Esophagus muscularis mucosa (tissue), 4 donors: ENCODE measurements at regions not wholly inside any gene's neighbourhood (a gene's known extent, or its start where the extent isn't known, plus 50 kb on each side); places are given as distances from the start of the nearest gene placed in this dataset.

Experiments
- DNase-seq: peaks from one replicate; pipeline ENCODE4 v3.0.0-alpha.2; 2017; ENCODE audit errors: extremely low spot score
- H3K27ac ChIP-seq, 4 donors: fragments of 200-600 bp; sonication (generic); replicated peaks in 1 of 4; 1 replicate in 3 of 4; 2 replicates in 1 of 4; pipeline ENCODE4 v1.5.1; 2016 to 2019; ENCODE audit warnings: mild to moderate bottlenecking in 1 of 4
- H3K27me3 ChIP-seq, 4 donors: fragments of 200-600 bp; sonication (generic); one replicate each; pipeline versions ENCODE4 v1.5.1 to v1.6.0; 2016 to 2019
- H3K36me3 ChIP-seq, 4 donors: fragments of 200-600 bp; sonication (generic); one replicate each; pipeline ENCODE4 v1.5.1; 2016 to 2019
- H3K4me1 ChIP-seq, 4 donors: fragments of 200-600 bp; sonication (generic); one replicate each; pipeline ENCODE4 v1.5.1; 2016 to 2019
- H3K4me3 ChIP-seq, 4 donors: fragments of 200-600 bp; sonication (generic); 1 replicate in 2 of 4; 2 replicates in 2 of 4; pipeline ENCODE4 v1.5.1; 2016 to 2019; ENCODE audit warnings: mild to moderate bottlenecking in 4 of 4, moderate library complexity in 1 of 4
- H3K9me3 ChIP-seq, 4 donors: fragments of 200-600 bp; sonication (generic); 1 replicate in 3 of 4; 2 replicates in 1 of 4; pipeline ENCODE4 v1.5.1; 2016 to 2019
- CTCF ChIP-seq, 3 experiments: fragments of 200-600 bp in 2 of 3; fragments of 450-650 bp in 1 of 3; sonication (generic) in 2 of 3; IDR thresholded peaks; one replicate each; pipeline ENCODE4 v1.5.1; 2017 to 2019; ENCODE audit warnings: antibody characterized with exemption in 3 of 3, mild to moderate bottlenecking in 2 of 3, moderate library complexity in 1 of 3
- EP300 ChIP-seq: sonication (generic); formaldehyde crosslinking; IDR thresholded peaks from one replicate; pipeline ENCODE4 v1.6.1; 2017; ENCODE audit warnings: antibody characterized with exemption
- POLR2A ChIP-seq: fragments of 450-650 bp; IDR thresholded peaks from one replicate; pipeline ENCODE4 v1.6.1; 2017; ENCODE audit warnings: antibody characterized with exemption, moderate library complexity, mild to moderate bottlenecking, low read depth
- POLR2AphosphoS5 ChIP-seq, 2 donors: sonication (generic); formaldehyde crosslinking; IDR thresholded peaks; one replicate each; pipeline ENCODE4 v1.6.1; 2017; ENCODE audit warnings: antibody characterized with exemption in 2 of 2
- WGBS: methylation state at CpG from one replicate; pipeline ENCODE4 v1.1.5; 2018; 5-methylcytosine and 5-hydroxymethylcytosine counted together
- intact Hi-C: fragments of 100-400 bp; cut with DNase I; formaldehyde crosslinking; loops from one replicate; pipeline ENCODE4 v1.15.1; 2023

GRCh38 chr17:65290616-65291015 is 153.4 kb downstream of the RGS9 start:
- TF ChIP-seq POLR2A (no peak), POLR2AphosphoS5 (IDR thresholded peaks at IDR 0.05) (no peak), EP300 (no peak), CTCF (IDR thresholded peaks at IDR 0.05) (no peak)

GRCh38 chr17:65290056-65290455 is 152.9 kb downstream of the RGS9 start:
- H3K27me3 ChIP-seq: no peaks in the 10 kb centered on the region
- DNase-seq: no peak
- TF ChIP-seq CTCF (IDR thresholded peaks at IDR 0.05) (no peak), POLR2AphosphoS5 (IDR thresholded peaks at IDR 0.05) (no peak), EP300 (no peak), POLR2A (no peak)
- H3K27ac ChIP-seq: no peak overlapping the region
- no peaks in the 10 kb centered on the region for H3K9me3 ChIP-seq
- H3K36me3 ChIP-seq: no peaks in the 10 kb centered on the region
- H3K4me1 ChIP-seq: peaks cover 0 to 18% (median 12%) of the 10 kb centered on the region in 4 donors
- intact Hi-C loops: loop anchor here (5.0 kb wide), 3 partner anchors 58 to 877 kb away; no protein-coding TSS in a partner anchor
- H3K4me3 ChIP-seq: no peak overlapping the region
- 100% methylated on average over 1 of the region's 1 CpG for WGBS

More at GRCh38 chr17:65290616-65291015, 153.4 kb downstream of the RGS9 start:
- intact Hi-C loops: loop anchor here (5.0 kb wide), 3 partner anchors 58 to 877 kb away; no protein-coding TSS in a partner anchor
- no peaks in the 10 kb centered on the region for H3K27me3 ChIP-seq
- no peak for DNase-seq
- WGBS: 88% methylated on average over 7 of the region's 8 CpGs
- no peak overlapping the region for H3K4me3 ChIP-seq
- no peaks in the 10 kb centered on the region for H3K36me3 ChIP-seq
- H3K27ac ChIP-seq: no peak overlapping the region
- no peaks in the 10 kb centered on the region for H3K9me3 ChIP-seq
- H3K4me1 ChIP-seq: peaks cover 0 to 18% (median 12%) of the 10 kb centered on the region in 4 donors

GRCh38 chr17:65287040-65287439 is 149.9 kb downstream of the RGS9 start:
- Histone ChIP-seq H3K4me1 (peaks cover 0 to 10% (median 4%) of the 10 kb centered on the region in 4 donors), H3K9me3 (peaks cover 0 to 13% (median 0%) of the 10 kb centered on the region in 4 donors), H3K36me3 (no peaks in the 10 kb centered on the region), H3K27ac (no peak overlapping the region), H3K27me3 (no peaks in the 10 kb centered on the region), H3K4me3 (no peak overlapping the region)
- intact Hi-C loops: loop anchor here (10.0 kb wide), 1 partner anchor 168 kb away; no protein-coding TSS in a partner anchor
- DNase-seq: no peak
- WGBS: 16% methylated on average over 4 of the region's 4 CpGs
- no peak for TF ChIP-seq POLR2A
- TF ChIP-seq CTCF (IDR thresholded peaks at IDR 0.05): no peak
- TF ChIP-seq EP300: no peak
- no peak for TF ChIP-seq POLR2AphosphoS5 (IDR thresholded peaks at IDR 0.05)

- 81% methylated on average over 7 of the region's 7 CpGs for WGBS
- TF ChIP-seq POLR2A (no peak), CTCF (IDR thresholded peaks at IDR 0.05) (no peak), EP300 (no peak), POLR2AphosphoS5 (IDR thresholded peaks at IDR 0.05) (no peak)
Measured at GRCh38 chr17:65283704-65284103, 146.5 kb downstream of the RGS9 start.

GRCh38 chr17:65279456-65279855 is 142.3 kb downstream of the RGS9 start:
- Histone ChIP-seq H3K27me3 (no peaks in the 10 kb centered on the region), H3K9me3 (peaks cover 0 to 13% (median 0%) of the 10 kb centered on the region in 4 donors), H3K4me3 (no peak overlapping the region), H3K36me3 (no peaks in the 10 kb centered on the region), H3K27ac (no peak overlapping the region), H3K4me1 (peaks cover 0 to 29% (median 24%) of the 10 kb centered on the region in 4 donors)
- TF ChIP-seq POLR2AphosphoS5 (IDR thresholded peaks at IDR 0.05): no peak
- no peak for TF ChIP-seq CTCF (IDR thresholded peaks at IDR 0.05)
- TF ChIP-seq EP300: no peak
- no peak for TF ChIP-seq POLR2A
- no peak for DNase-seq
- intact Hi-C loops: loop anchor here (5.0 kb wide), 1 partner anchor 278 kb away; no protein-coding TSS in a partner anchor
- 100% methylated on average over 2 of the region's 2 CpGs for WGBS

More at GRCh38 chr17:65283704-65284103, 146.5 kb downstream of the RGS9 start:
- no peaks in the 10 kb centered on the region for H3K27me3 ChIP-seq
- no peak overlapping the region for H3K4me3 ChIP-seq
- peaks cover 0 to 13% (median 0%) of the 10 kb centered on the region in 4 donors for H3K9me3 ChIP-seq
- H3K4me1 ChIP-seq: peaks cover 0 to 13% (median 5%) of the 10 kb centered on the region in 4 donors
- intact Hi-C loops: loop anchor here (10.0 kb wide), 1 partner anchor 171 kb away; no protein-coding TSS in a partner anchor
- no peak overlapping the region for H3K27ac ChIP-seq
- no peak for DNase-seq
- no peaks in the 10 kb centered on the region for H3K36me3 ChIP-seq
